GM10266 (cell line): ENCODE measurements at regions not wholly inside any gene's neighbourhood (a gene's known extent, or its start where the extent isn't known, plus 50 kb on each side); places are given as distances from the start of the nearest gene placed in this dataset.

ENCODE experiments used
- DNase-seq: peaks from one replicate; pipeline ENCODE4 v3.0.0; 2012; ENCODE audit errors: extremely low spot score
- TF ChIP-seq, protein P1 (sequence below): IDR thresholded peaks from 2 replicates; pipeline ENCODE4 v1.5.1; 2012; ENCODE audit warnings: mild to moderate bottlenecking, low read depth; ENCODE audit not compliant: control insufficient read depth, insufficient read depth; ENCODE audit errors: missing control alignments

DNA sequence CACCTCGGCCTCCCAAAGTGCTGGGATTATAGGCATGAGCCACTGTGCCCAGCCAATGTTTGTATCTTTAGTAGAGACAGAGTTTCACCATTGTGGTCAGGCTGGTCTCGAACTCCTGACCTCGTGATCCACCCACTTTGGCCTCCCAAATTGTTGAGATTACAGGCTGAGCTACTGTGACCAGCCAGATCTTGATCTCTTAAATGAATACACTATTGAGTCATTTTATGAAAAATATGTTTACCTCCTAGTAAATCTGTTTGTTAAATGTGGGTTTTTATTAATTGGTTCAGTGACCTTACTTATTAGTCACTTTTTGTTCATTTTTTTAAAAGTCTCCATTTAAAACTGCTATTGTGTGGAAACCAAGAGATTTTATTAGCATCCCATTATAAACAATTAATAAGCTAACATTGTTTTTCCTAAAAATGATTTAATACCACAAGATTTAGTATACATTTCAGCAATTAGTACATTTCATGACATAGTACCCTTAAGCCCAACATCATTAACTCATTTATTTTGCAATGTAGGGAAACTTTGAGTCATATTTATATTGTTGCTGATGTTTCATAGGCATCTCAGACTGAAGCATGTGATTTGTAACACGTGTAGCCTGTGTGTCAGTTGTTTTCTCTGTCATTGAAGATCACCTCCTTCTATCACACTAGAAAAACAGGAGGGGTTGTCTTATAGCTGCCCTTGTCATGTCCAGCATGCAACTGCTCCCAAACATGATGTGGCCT, 261.2 kb downstream of the TAF11L14 start:
- no peak for DNase-seq
- TF ChIP-seq, protein P1, sequence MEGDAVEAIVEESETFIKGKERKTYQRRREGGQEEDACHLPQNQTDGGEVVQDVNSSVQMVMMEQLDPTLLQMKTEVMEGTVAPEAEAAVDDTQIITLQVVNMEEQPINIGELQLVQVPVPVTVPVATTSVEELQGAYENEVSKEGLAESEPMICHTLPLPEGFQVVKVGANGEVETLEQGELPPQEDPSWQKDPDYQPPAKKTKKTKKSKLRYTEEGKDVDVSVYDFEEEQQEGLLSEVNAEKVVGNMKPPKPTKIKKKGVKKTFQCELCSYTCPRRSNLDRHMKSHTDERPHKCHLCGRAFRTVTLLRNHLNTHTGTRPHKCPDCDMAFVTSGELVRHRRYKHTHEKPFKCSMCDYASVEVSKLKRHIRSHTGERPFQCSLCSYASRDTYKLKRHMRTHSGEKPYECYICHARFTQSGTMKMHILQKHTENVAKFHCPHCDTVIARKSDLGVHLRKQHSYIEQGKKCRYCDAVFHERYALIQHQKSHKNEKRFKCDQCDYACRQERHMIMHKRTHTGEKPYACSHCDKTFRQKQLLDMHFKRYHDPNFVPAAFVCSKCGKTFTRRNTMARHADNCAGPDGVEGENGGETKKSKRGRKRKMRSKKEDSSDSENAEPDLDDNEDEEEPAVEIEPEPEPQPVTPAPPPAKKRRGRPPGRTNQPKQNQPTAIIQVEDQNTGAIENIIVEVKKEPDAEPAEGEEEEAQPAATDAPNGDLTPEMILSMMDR: no peak

DNA sequence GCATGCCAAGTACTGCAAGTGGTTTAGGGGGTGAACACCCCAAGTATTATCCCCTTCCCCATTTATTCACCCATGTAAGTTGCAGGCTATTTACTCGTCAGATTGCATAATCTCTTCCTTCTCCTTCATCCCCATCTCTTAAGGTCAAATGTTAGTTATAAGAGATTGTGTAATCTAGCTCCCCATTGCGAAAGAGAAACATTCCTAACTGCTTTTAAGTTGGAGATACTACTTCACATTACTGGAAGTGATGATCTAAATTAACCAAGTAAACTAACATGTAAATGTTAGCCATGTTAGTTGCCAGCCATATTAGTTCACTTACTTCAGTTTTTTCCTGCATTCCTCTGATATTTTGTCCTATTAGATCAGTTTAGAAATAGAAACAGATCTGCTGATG, 262.3 kb downstream of the TAF11L14 start:
- TF ChIP-seq, protein P1: no peak
- no peak for DNase-seq

- DNase-seq: no peak
Observed at GRCh38 chr5:17897776-17898175, 263.5 kb downstream of the TAF11L14 start.

GRCh38 chr5:17898766-17899165, 264.5 kb downstream of the TAF11L14 start:
- no peak for DNase-seq
- TF ChIP-seq, protein P1: no peak

More at GRCh38 chr5:17897776-17898175, 263.5 kb downstream of the TAF11L14 start:
- TF ChIP-seq, protein P1: no peak

DNA sequence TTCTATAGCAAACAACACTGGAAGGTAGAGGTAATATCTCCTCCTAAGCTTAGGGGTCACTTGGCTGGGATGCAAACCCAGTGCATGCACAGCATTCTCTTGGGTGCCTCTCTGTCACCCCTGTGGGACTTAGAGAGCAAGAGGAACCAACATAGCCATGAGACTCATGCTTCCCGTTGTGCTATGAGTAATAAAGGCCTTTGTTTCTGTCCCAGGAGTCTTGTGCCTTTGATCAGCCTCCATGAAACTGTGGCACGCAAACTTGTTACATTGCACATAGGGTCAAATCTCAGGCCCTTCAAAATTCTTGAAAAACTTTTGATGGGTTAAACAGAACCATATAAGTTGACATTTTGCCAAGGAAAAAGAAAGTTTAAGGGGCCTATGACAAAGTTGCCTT, 272.8 kb downstream of the TAF11L14 start:
- DNase-seq: no peak
- TF ChIP-seq, protein P1: no peak

- DNase-seq: no peak
- TF ChIP-seq, protein P1: no peak
Observed at GRCh38 chr5:17910318-17910717, 276.1 kb downstream of the TAF11L14 start.

GRCh38 chr5:17912794-17913193, 278.5 kb downstream of the TAF11L14 start:
- TF ChIP-seq, protein P1: no peak
- DNase-seq: no peak
